ENCODE measurements at regions not wholly inside any gene's neighbourhood (a gene's known extent, or its start where the extent isn't known, plus 50 kb on each side); places are given as distances from the start of the nearest gene placed in this dataset.

GRCh38 chr7:37504801-37505200 is 56.1 kb upstream of the ELMO1 start:
- H3K27me3 Mint-ChIP-seq (ENCODE audit: insufficient read depth, low read depth, poor library complexity): no peaks in the 10 kb centered on the region
- no peak overlapping the region for H3K4me3 Mint-ChIP-seq
- Histone ChIP-seq H3K9me2 (ENCODE audit: insufficient read depth) (no peaks in the 10 kb centered on the region), H3K4me2 (no peak overlapping the region), H3F3A (replicated peaks; ENCODE audit: low read depth) (no peaks in the 10 kb centered on the region), H3K36me3 (ENCODE audit: insufficient read depth) (no peaks in the 10 kb centered on the region), H3K27ac (ENCODE audit: low read depth) (no peak overlapping the region), H3K4me1 (ENCODE audit: insufficient read depth) (no peaks in the 10 kb centered on the region), H4K20me1 (replicated peaks; ENCODE audit: insufficient read depth) (no peaks in the 10 kb centered on the region), H3K79me2 (replicated peaks; ENCODE audit: insufficient read depth) (no peaks in the 10 kb centered on the region), H2AFZ (peak overlapping the region; percentile 44; the same call in 1 of the 2 replicates), H3K4me3 (no peak overlapping the region), H3K27me3 (ENCODE audit: insufficient read depth) (no peaks in the 10 kb centered on the region)
- no peaks in the 10 kb centered on the region for H3K9me3 Mint-ChIP-seq
- ATAC-seq: no peak
- peak overlapping the region; percentile 41; the same call in 1 of the 2 replicates for H3K27ac Mint-ChIP-seq
- peaks cover 6% of the 10 kb centered on the region for H3K4me1 Mint-ChIP-seq
- H3K36me3 Mint-ChIP-seq (ENCODE audit: low read depth): no peaks in the 10 kb centered on the region
- DNase-seq (ENCODE audit: low spot score): no peak
- TF ChIP-seq POLR2AphosphoS5 (IDR thresholded peaks at IDR 0.05; ENCODE audit: low read depth) (no peak), STAT1 (IDR thresholded peaks at IDR 0.05; ENCODE audit: unreplicated experiment) (no peak), EZH2 (IDR thresholded peaks at IDR 0.05; ENCODE audit: low read depth, unreplicated experiment) (no peak), ZNF462 (CRISPR knock-in tag; IDR thresholded peaks at IDR 0.05) (no peak), ZNF331 (CRISPR knock-in tag; IDR thresholded peaks at IDR 0.05; ENCODE audit: low read depth) (no peak), CTCF (conservative IDR thresholded peaks at IDR 0.05; ENCODE audit: low read depth in 2 of 2) (no peak)
